ENCODE measurements at regions not wholly inside any gene's neighbourhood (a gene's known extent, or its start where the extent isn't known, plus 50 kb on each side); places are given as distances from the start of the nearest gene placed in this dataset.

- no peak for DNase-seq
These were observed 188.4 kb downstream of the AEBP2 start for GRCh38 chr12:19627719-19628118.

GRCh38 chr12:19630536-19630935 is 191.2 kb downstream of the AEBP2 start:
- no peak for DNase-seq

- no peak for DNase-seq
These were observed 193.9 kb downstream of the AEBP2 start for GRCh38 chr12:19633194-19633593.

- DNase-seq = no peak
These were observed 194.3 kb downstream of the AEBP2 start for GRCh38 chr12:19633641-19634040.

- no peak for DNase-seq
These were observed 200.6 kb downstream of the AEBP2 start for GRCh38 chr12:19639781-19640415.

GRCh38 chr12:19641235-19642080 is 202.2 kb downstream of the AEBP2 start:
- DNase-seq = no peak

- no peak for DNase-seq
These were observed 203.1 kb downstream of the AEBP2 start for GRCh38 chr12:19642345-19642744.

- DNase-seq = no peak
These were observed 204.3 kb downstream of the AEBP2 start for GRCh38 chr12:19643635-19644034.

GRCh38 chr12:19644571-19644970 is 205.3 kb downstream of the AEBP2 start:
- DNase-seq = no peak

- DNase-seq = no peak
These were observed 206.5 kb downstream of the AEBP2 start for GRCh38 chr12:19645823-19646222.

- no peak for DNase-seq
These were observed 207.3 kb downstream of the AEBP2 start for GRCh38 chr12:19646599-19646998.

GRCh38 chr12:19647806-19648556 is 208.7 kb downstream of the AEBP2 start:
- DNase-seq = no peak

- no peak for DNase-seq
These were observed 209.3 kb downstream of the AEBP2 start for GRCh38 chr12:19648591-19648990.

GRCh38 chr12:19652386-19652785 is 213.1 kb downstream of the AEBP2 start:
- DNase-seq = no peak

GRCh38 chr12:19654650-19655376 is 215.5 kb downstream of the AEBP2 start:
- DNase-seq = no peak

GRCh38 chr12:19657118-19657731 is 217.9 kb downstream of the AEBP2 start:
- DNase-seq = no peak

- no peak for DNase-seq
These were observed 218.4 kb downstream of the AEBP2 start for GRCh38 chr12:19657732-19658130.

GRCh38 chr12:19659086-19659485 is 219.8 kb downstream of the AEBP2 start:
- DNase-seq = no peak

GRCh38 chr12:19659501-19659900 is 220.2 kb downstream of the AEBP2 start:
- no peak for DNase-seq

GRCh38 chr12:19665121-19665900 is 226.0 kb downstream of the AEBP2 start:
- DNase-seq = no peak

- no peak for DNase-seq
These were observed 226.8 kb downstream of the AEBP2 start for GRCh38 chr12:19666070-19666469.

GRCh38 chr12:19669793-19670192 is 230.5 kb downstream of the AEBP2 start:
- DNase-seq = no peak

All from stimulated activated CD4-positive, alpha-beta T cell treated with anti-CD3 and anti-CD28 coated beads, Interleukin-2, amount 100 ng/mL, for 24 hours (primary cell).